PFSK-1 (cell line): ENCODE measurements at regions not wholly inside any gene's neighbourhood (a gene's known extent, or its start where the extent isn't known, plus 50 kb on each side); places are given as distances from the start of the nearest gene placed in this dataset.

Experiments used
- FOXP2 ChIP-seq: optimal IDR thresholded peaks from 2 replicates; pipeline ENCODE3; 2011; ENCODE audit warnings: borderline replicate concordance, control low read depth, inconsistent platforms; ENCODE audit not compliant: insufficient read depth; ENCODE audit errors: extremely low read length, extremely low read depth
- POLR2AphosphoS5 ChIP-seq: IDR thresholded peaks from 2 replicates; pipeline ENCODE4 v1.6.1; 2012; ENCODE audit warnings: low read depth, mild to moderate bottlenecking, control low read depth, low read length, moderate library complexity
- REST ChIP-seq, 2 experiments: IDR thresholded peaks; 2 replicates each; pipeline versions ENCODE4 v1.6.1 to v1.8.0; 2011 to 2012; ENCODE audit warnings: low read depth in 2 of 2, low read length in 2 of 2, control low read depth in 1 of 2, inconsistent platforms in 1 of 2, mild to moderate bottlenecking in 1 of 2, moderate library complexity in 1 of 2; ENCODE audit not compliant: insufficient read depth in 1 of 2
- SIN3A ChIP-seq: IDR thresholded peaks from 2 replicates; pipeline ENCODE4 v1.6.1; 2012; ENCODE audit warnings: mild to moderate bottlenecking, low read length, moderate library complexity, borderline replicate concordance; ENCODE audit not compliant: insufficient read depth
- TAF1 ChIP-seq: IDR thresholded peaks from 2 replicates; pipeline ENCODE4 v1.6.1; 2012; ENCODE audit warnings: low read length, control low read depth, borderline replicate concordance; ENCODE audit not compliant: insufficient read depth

DNA sequence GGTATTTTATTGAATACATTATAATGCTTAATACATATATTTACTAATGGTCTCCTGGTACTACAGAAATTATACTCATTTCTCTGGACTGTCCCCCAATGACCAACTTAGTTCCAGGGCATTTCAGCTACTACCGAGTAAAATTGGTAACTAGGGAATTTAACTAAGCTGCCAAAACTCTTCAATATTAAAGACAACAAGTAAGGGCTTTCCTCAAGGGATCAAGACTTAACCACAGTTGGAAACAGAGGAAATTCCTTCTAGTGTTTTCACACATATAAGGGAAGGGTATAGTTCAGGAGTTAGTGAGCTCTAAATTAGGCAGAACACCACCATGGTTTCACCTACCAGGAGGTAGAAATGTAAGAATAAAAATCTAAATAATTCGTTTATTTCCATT, 357.4 kb downstream of the TBL1XR1 start:
- TF ChIP-seq FOXP2 (no peak), SIN3A (no peak), POLR2AphosphoS5 (no peak), REST (IDR thresholded peaks at IDR 0.05; ENCODE audit: insufficient read depth in 1 of 2, low read depth in 2 of 2, low read length in 2 of 2) (no peak), TAF1 (no peak)

GRCh38 chr3:176839466-176839865, 357.8 kb downstream of the TBL1XR1 start:
- TF ChIP-seq FOXP2 (no peak), POLR2AphosphoS5 (no peak), SIN3A (no peak), REST (IDR thresholded peaks at IDR 0.05; ENCODE audit: insufficient read depth in 1 of 2, low read depth in 2 of 2, low read length in 2 of 2) (no peak), TAF1 (no peak)

DNA sequence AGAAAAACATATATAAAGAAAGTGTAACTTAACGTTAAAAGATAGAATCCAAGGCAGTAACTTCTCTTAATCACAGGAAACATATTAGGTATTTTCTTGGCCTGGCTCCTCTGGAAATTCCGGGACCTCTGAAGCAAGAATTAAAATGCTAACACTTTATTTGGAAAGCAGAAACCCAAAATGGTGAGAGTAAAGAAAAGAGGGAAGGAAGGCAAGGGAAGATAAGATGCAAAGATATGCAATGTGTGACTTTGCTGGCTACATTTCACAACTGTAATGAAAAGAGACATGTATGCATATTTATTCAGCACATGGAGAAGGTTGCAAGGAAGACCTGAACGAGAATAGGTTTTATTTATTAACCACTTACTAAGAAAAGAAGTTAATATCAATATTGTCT, 372.5 kb downstream of the TBL1XR1 start:
- TF ChIP-seq SIN3A: no peak
- no peak for TF ChIP-seq FOXP2

DNA sequence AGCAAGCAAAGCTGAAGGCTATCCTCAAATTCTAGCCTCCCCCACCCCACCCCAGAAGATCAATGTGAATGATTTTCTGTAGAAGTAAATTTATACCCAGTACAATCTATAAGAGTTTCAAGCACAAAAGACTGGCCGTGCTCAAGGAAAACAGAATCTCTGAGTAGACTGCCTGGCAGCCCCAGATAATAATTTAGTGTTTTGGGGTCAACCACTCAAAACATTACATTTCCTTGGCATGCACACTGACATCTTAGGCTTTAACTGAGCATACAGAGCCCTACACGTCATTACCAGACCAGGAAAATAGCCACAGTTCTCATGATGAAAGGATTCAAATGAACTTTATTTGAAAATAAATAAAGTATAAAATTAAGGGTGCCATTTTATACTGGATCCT, 376.5 kb downstream of the TBL1XR1 start:
- no peak for TF ChIP-seq REST (IDR thresholded peaks at IDR 0.05; ENCODE audit: insufficient read depth in 1 of 2, low read depth in 2 of 2, low read length in 2 of 2)
- TF ChIP-seq FOXP2: no peak
- TF ChIP-seq POLR2AphosphoS5: no peak

DNA sequence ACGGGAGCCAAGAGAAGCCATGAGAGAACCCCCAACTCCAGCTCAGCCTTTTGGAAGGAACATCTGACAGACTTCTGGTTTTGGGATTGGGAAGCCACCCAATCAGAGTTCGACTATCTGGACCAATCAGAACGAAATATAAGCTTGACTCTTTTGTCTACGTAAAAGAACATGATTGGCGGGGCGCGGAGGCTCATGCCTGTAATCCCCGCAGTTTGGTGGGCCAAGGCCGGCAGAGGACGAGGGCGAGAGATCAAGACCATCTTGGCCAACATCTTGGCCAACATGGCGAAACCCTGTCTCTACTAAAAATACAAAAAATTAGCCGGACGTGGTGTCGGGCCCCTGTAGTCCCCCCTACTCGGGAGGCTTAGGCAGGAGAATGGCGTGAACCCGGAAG, 380.3 kb downstream of the TBL1XR1 start:
- TF ChIP-seq REST (IDR thresholded peaks at IDR 0.05; ENCODE audit: insufficient read depth in 1 of 2, low read depth in 2 of 2, low read length in 2 of 2): no peak

DNA sequence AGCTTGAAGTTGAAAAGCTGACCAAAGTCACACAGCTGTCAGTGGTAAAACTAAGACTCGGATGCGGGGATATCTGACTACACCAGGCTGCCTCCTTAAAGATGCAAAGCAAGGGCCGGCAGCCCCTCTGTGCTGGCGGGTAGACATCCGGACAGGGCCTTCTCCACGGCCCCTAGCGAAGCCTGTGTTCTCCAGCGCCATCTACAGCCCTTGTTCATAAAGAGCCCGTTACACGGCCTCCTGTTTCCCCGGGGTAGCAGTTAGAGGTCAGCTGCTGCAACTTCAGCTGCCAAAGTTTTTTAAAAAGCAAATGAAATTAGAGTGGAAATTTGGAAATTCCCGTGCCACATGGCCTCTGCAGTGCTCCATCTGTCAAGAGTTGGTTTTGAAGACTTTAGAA, 383.0 kb downstream of the TBL1XR1 start:
- no peak for TF ChIP-seq POLR2AphosphoS5
- TF ChIP-seq FOXP2: no peak
- no peak for TF ChIP-seq SIN3A
